SJCRH30 (cell line): ENCODE measurements at regions not wholly inside any gene's neighbourhood (a gene's known extent, or its start where the extent isn't known, plus 50 kb on each side); places are given as distances from the start of the nearest gene placed in this dataset.
A peak's percentile ranks its signal among the peaks of the same experiment; 100 is the strongest.

Experiments
- DNase-seq, 2 experiments: peaks; one replicate each; pipeline ENCODE4 v3.0.0-alpha.2; 2015 to 2020
- H3K27ac ChIP-seq: fragments of 250-450 bp; sonication (Bioruptor Pico); 2 replicates; pipeline ENCODE4 v1.5.1; 2020; ENCODE audit warnings: mild to moderate bottlenecking, moderate library complexity
- H3K27me3 ChIP-seq: fragments of 250-450 bp; sonication (Bioruptor Pico); 2 replicates; pipeline ENCODE4 v1.5.1; 2020; ENCODE audit warnings: mild to moderate bottlenecking, moderate library complexity
- H3K36me3 ChIP-seq: fragments of 250-450 bp; sonication (Bioruptor Pico); 2 replicates; pipeline ENCODE4 v1.5.1; 2020; ENCODE audit warnings: mild to moderate bottlenecking, moderate library complexity
- H3K4me1 ChIP-seq: fragments of 250-450 bp; sonication (Bioruptor Pico); 2 replicates; pipeline ENCODE4 v1.5.1; 2020; ENCODE audit warnings: mild to moderate bottlenecking, moderate library complexity
- H3K4me3 ChIP-seq: fragments of 250-450 bp; sonication (Bioruptor Pico); 2 replicates; pipeline ENCODE4 v1.5.1; 2020; ENCODE audit warnings: mild to moderate bottlenecking, moderate library complexity
- H3K9me3 ChIP-seq: fragments of 250-450 bp; sonication (Bioruptor Pico); replicated peaks from 2 replicates; pipeline ENCODE4 v1.5.1; 2020; ENCODE audit warnings: mild to moderate bottlenecking, moderate library complexity

GRCh38 chr9:7392148-7392547 lies 407.4 kb downstream of the DMAC1 start:
- no peaks in the 10 kb centered on the region for H3K9me3 ChIP-seq
- H3K27ac ChIP-seq: no peak overlapping the region
- no peaks in the 10 kb centered on the region for H3K27me3 ChIP-seq
- no peak for DNase-seq
- H3K36me3 ChIP-seq: no peaks in the 10 kb centered on the region
- no peaks in the 10 kb centered on the region for H3K4me1 ChIP-seq
- no peak overlapping the region for H3K4me3 ChIP-seq

GRCh38 chr9:7388755-7389154 lies 410.8 kb downstream of the DMAC1 start:
- no peaks in the 10 kb centered on the region for H3K9me3 ChIP-seq
- no peaks in the 10 kb centered on the region for H3K4me1 ChIP-seq

GRCh38 chr9:7387840-7388239 lies 411.7 kb downstream of the DMAC1 start:
- Histone ChIP-seq H3K9me3 (no peaks in the 10 kb centered on the region), H3K27me3 (no peaks in the 10 kb centered on the region), H3K36me3 (no peaks in the 10 kb centered on the region), H3K4me1 (no peaks in the 10 kb centered on the region), H3K27ac (no peak overlapping the region), H3K4me3 (no peak overlapping the region)
- DNase-seq: no peak

More at GRCh38 chr9:7388755-7389154, 410.8 kb downstream of the DMAC1 start:
- no peak overlapping the region for H3K27ac ChIP-seq
- H3K27me3 ChIP-seq: no peaks in the 10 kb centered on the region
- H3K4me3 ChIP-seq: no peak overlapping the region
- no peak for DNase-seq
- no peaks in the 10 kb centered on the region for H3K36me3 ChIP-seq

- Histone ChIP-seq H3K4me3 (no peak overlapping the region), H3K27ac (no peak overlapping the region), H3K9me3 (no peaks in the 10 kb centered on the region), H3K4me1 (no peaks in the 10 kb centered on the region), H3K27me3 (no peaks in the 10 kb centered on the region), H3K36me3 (no peaks in the 10 kb centered on the region)
- DNase-seq: no peak
Observed at GRCh38 chr9:7382304-7382703, 417.3 kb downstream of the DMAC1 start.

- Histone ChIP-seq H3K9me3 (no peaks in the 10 kb centered on the region), H3K27me3 (no peaks in the 10 kb centered on the region), H3K27ac (no peak overlapping the region), H3K36me3 (no peaks in the 10 kb centered on the region), H3K4me3 (no peak overlapping the region), H3K4me1 (no peaks in the 10 kb centered on the region)
- DNase-seq: no peak
Observed at GRCh38 chr9:7377489-7377888, 422.1 kb downstream of the DMAC1 start.

GRCh38 chr9:7376833-7377232 lies 422.7 kb downstream of the DMAC1 start:
- DNase-seq: no peak
- Histone ChIP-seq H3K9me3 (no peaks in the 10 kb centered on the region), H3K36me3 (no peaks in the 10 kb centered on the region), H3K4me3 (no peak overlapping the region), H3K27me3 (no peaks in the 10 kb centered on the region), H3K27ac (no peak overlapping the region), H3K4me1 (no peaks in the 10 kb centered on the region)

- no peaks in the 10 kb centered on the region for H3K9me3 ChIP-seq
- H3K4me1 ChIP-seq: no peaks in the 10 kb centered on the region
- no peak overlapping the region for H3K4me3 ChIP-seq
- no peak for DNase-seq
- H3K27me3 ChIP-seq: no peaks in the 10 kb centered on the region
- H3K27ac ChIP-seq: no peak overlapping the region
- no peaks in the 10 kb centered on the region for H3K36me3 ChIP-seq
Observed at GRCh38 chr9:7376213-7376612, 423.4 kb downstream of the DMAC1 start.

GRCh38 chr9:7375013-7375511 lies 424.5 kb downstream of the DMAC1 start:
- peak; percentile 3 to 37 for DNase-seq
- H3K4me1 ChIP-seq: no peaks in the 10 kb centered on the region
- H3K27ac ChIP-seq: no peak overlapping the region
- H3K9me3 ChIP-seq: no peaks in the 10 kb centered on the region
- no peaks in the 10 kb centered on the region for H3K27me3 ChIP-seq
- H3K4me3 ChIP-seq: no peak overlapping the region
- no peaks in the 10 kb centered on the region for H3K36me3 ChIP-seq

GRCh38 chr9:7370988-7371387 lies 428.6 kb downstream of the DMAC1 start:
- Histone ChIP-seq H3K4me3 (no peak overlapping the region), H3K9me3 (no peaks in the 10 kb centered on the region), H3K36me3 (no peaks in the 10 kb centered on the region), H3K4me1 (peaks cover 7% of the 10 kb centered on the region), H3K27ac (no peak overlapping the region), H3K27me3 (no peaks in the 10 kb centered on the region)
- no peak for DNase-seq

- Histone ChIP-seq H3K27me3 (no peaks in the 10 kb centered on the region), H3K4me3 (no peak overlapping the region), H3K36me3 (no peaks in the 10 kb centered on the region), H3K9me3 (no peaks in the 10 kb centered on the region), H3K27ac (no peak overlapping the region), H3K4me1 (peaks cover 7% of the 10 kb centered on the region)
- peak; percentile 5 to 62 for DNase-seq
Observed at GRCh38 chr9:7370381-7370780, 429.2 kb downstream of the DMAC1 start.

- Histone ChIP-seq H3K36me3 (no peaks in the 10 kb centered on the region), H3K4me3 (no peak overlapping the region), H3K9me3 (no peaks in the 10 kb centered on the region), H3K4me1 (peaks cover 7% of the 10 kb centered on the region), H3K27me3 (no peaks in the 10 kb centered on the region), H3K27ac (no peak overlapping the region)
- DNase-seq: no peak
Observed at GRCh38 chr9:7369384-7369821, 430.2 kb downstream of the DMAC1 start.

- H3K4me1 ChIP-seq: peaks cover 7% of the 10 kb centered on the region
- H3K4me3 ChIP-seq: no peak overlapping the region
- peak overlapping the region; percentile 27; the same call in 1 of the 2 replicates for H3K27ac ChIP-seq
- H3K36me3 ChIP-seq: no peaks in the 10 kb centered on the region
- peak in 1 of 2 experiments; percentile 56 for DNase-seq
- no peaks in the 10 kb centered on the region for H3K9me3 ChIP-seq
- H3K27me3 ChIP-seq: no peaks in the 10 kb centered on the region
Observed at GRCh38 chr9:7368410-7369292, 430.9 kb downstream of the DMAC1 start.

- no peak overlapping the region for H3K4me3 ChIP-seq
- no peaks in the 10 kb centered on the region for H3K27me3 ChIP-seq
- no peaks in the 10 kb centered on the region for H3K36me3 ChIP-seq
- no peaks in the 10 kb centered on the region for H3K9me3 ChIP-seq
- H3K4me1 ChIP-seq: peaks cover 7% of the 10 kb centered on the region
- no peak overlapping the region for H3K27ac ChIP-seq
- DNase-seq: no peak
Observed at GRCh38 chr9:7367726-7368125, 431.9 kb downstream of the DMAC1 start.

GRCh38 chr9:7366121-7366520 lies 433.5 kb downstream of the DMAC1 start:
- no peak for DNase-seq
- no peak overlapping the region for H3K4me3 ChIP-seq

GRCh38 chr9:7363777-7364477 lies 435.7 kb downstream of the DMAC1 start:
- Histone ChIP-seq H3K27me3 (no peaks in the 10 kb centered on the region), H3K9me3 (no peaks in the 10 kb centered on the region), H3K4me1 (peaks cover 5% of the 10 kb centered on the region), H3K4me3 (no peak overlapping the region), H3K27ac (no peak overlapping the region), H3K36me3 (no peaks in the 10 kb centered on the region)
- DNase-seq: no peak

More at GRCh38 chr9:7366121-7366520, 433.5 kb downstream of the DMAC1 start:
- Histone ChIP-seq H3K9me3 (no peaks in the 10 kb centered on the region), H3K4me1 (peaks cover 7% of the 10 kb centered on the region), H3K27ac (no peak overlapping the region), H3K27me3 (no peaks in the 10 kb centered on the region), H3K36me3 (no peaks in the 10 kb centered on the region)
